HepG2 (cell line): ENCODE measurements at regions not wholly inside any gene's neighbourhood (a gene's known extent, or its start where the extent isn't known, plus 50 kb on each side); places are given as distances from the start of the nearest gene placed in this dataset.

Experiments used
- ATAC-seq: fragments of 200-7000 bp; cut with Tn5 transposase; 3 replicates; pipeline ENCODE4 v1.9.1; 2020; ENCODE audit warnings: mild to moderate bottlenecking, moderate library complexity
- BruUV-seq: library from RNA; stranded (reverse); fragments of 400-500 nt; replicated peaks from 2 replicates; lab custom pipeline; 2021; lab: Mats Ljungman, UMichigan
- CTCF ChIA-PET: fragments of 300-600 bp; formaldehyde crosslinking; extraction: SDS; loops from one replicate; lab custom pipeline; 2021; ENCODE audit warnings: low total read pairs, inconsistent platforms, low intra/inter-chr PET ratio; lab: Yijun Ruan, JAX
- POLR2A ChIA-PET: fragments of 350-600 bp; sonication (Branson Sonifier 250); formaldehyde crosslinking; loops from one replicate; lab custom pipeline; 2020; ENCODE audit warnings: antibody characterized with exemption, inconsistent platforms; lab: Yijun Ruan, JAX
- DNase-seq: peaks from one replicate; pipeline ENCODE4 v3.0.0-alpha.2; 2015; ENCODE audit warnings: low spot score
- FAIRE-seq: peaks from 3 replicates; lab custom pipeline; 2011; peaks lifted over from hg19 to GRCh38; lab: Jason Lieb, UNC
- H2AFZ ChIP-seq: one replicate; pipeline ENCODE4 v1.6.1; 2011; ENCODE audit warnings: low read length, inconsistent platforms
- H3K27ac ChIP-seq: fragments of 300-600 bp; 3 replicates; pipeline ENCODE4 v1.8.0; 2011; ENCODE audit warnings: mixed run types, mild to moderate bottlenecking, mixed read lengths, low read length, inconsistent platforms; ENCODE audit not compliant: insufficient read depth; ENCODE audit errors: extremely low read length
- H3K27me3 ChIP-seq, 2 experiments: fragments of 200-600 bp in 1 of 2; 2 replicates in 1 of 2; 3 replicates in 1 of 2; pipeline versions ENCODE4 v1.6.0 to v1.8.0; 2011; ENCODE audit warnings: low read length in 2 of 2, mild to moderate bottlenecking in 2 of 2, moderate library complexity in 2 of 2, inconsistent platforms in 1 of 2; ENCODE audit not compliant: insufficient read depth in 2 of 2, control insufficient read depth in 1 of 2
- H3K36me3 ChIP-seq, 2 experiments: fragments of 200-600 bp in 1 of 2; replicated peaks in 1 of 2; 2 replicates in 1 of 2; 3 replicates in 1 of 2; pipeline versions ENCODE4 v1.5.1 to v1.8.0; 2011; ENCODE audit warnings: low read length in 2 of 2, inconsistent platforms in 1 of 2; ENCODE audit not compliant: insufficient read depth in 2 of 2, control insufficient read depth in 1 of 2
- H3K4me1 ChIP-seq: 2 replicates; pipeline ENCODE4 v1.5.1; 2012; ENCODE audit warnings: low read length, inconsistent platforms; ENCODE audit not compliant: insufficient read depth
- H3K4me2 ChIP-seq: 2 replicates; pipeline ENCODE4 v1.6.0; 2011; ENCODE audit warnings: low read depth, low read length, inconsistent platforms
- H3K4me3 ChIP-seq, 3 experiments: fragments of 200-600 bp in 1 of 3; sonication (generic), shearing (Covaris generic) in 1 of 3; replicated peaks in 1 of 3; 2 replicates each; pipeline ENCODE4 v1.5.1; 2011 to 2016; ENCODE audit warnings: low read length in 3 of 3, inconsistent platforms in 2 of 3, low read depth in 2 of 3, mild to moderate bottlenecking in 2 of 3, control low read depth in 1 of 3, mixed read lengths in 1 of 3; ENCODE audit not compliant: insufficient read depth in 1 of 3
- H3K79me2 ChIP-seq: one replicate; pipeline ENCODE4 v1.6.1; 2011; ENCODE audit warnings: low read length, inconsistent platforms; ENCODE audit not compliant: insufficient read depth
- H3K9ac ChIP-seq: 2 replicates; pipeline ENCODE4 v1.6.0; 2011; ENCODE audit warnings: mild to moderate bottlenecking, low read depth, low read length, inconsistent platforms; ENCODE audit not compliant: insufficient read depth
- H3K9me3 ChIP-seq: 2 replicates; pipeline ENCODE4 v1.5.1; 2012; ENCODE audit warnings: mild to moderate bottlenecking, low read length
- H4K20me1 ChIP-seq: 2 replicates; pipeline ENCODE4 v1.6.0; 2011; ENCODE audit warnings: inconsistent platforms, mild to moderate bottlenecking, low read length, moderate library complexity; ENCODE audit not compliant: insufficient read depth
- CAMTA2 ChIP-seq: sonication (generic); formaldehyde crosslinking; IDR thresholded peaks from 2 replicates; pipeline ENCODE4 v1.4.0; 2020; ENCODE audit warnings: mild to moderate bottlenecking, missing genetic modification reagents, borderline replicate concordance
- HNRNPLL ChIP-seq: fragments of 200-400 bp; formaldehyde crosslinking; IDR thresholded peaks from 2 replicates; pipeline ENCODE4 v1.6.1; 2017; ENCODE audit warnings: mild to moderate bottlenecking, low read depth, low read length; ENCODE audit not compliant: poor library complexity, severe bottlenecking
- KLF11 ChIP-seq: IDR thresholded peaks from 2 replicates; pipeline ENCODE4 v1.6.1; 2016; ENCODE audit warnings: missing compliant biosample characterization
- NFE2L2 ChIP-seq: fragments of 150-350 bp; IDR thresholded peaks from 2 replicates; pipeline ENCODE4 v1.6.1; 2014; ENCODE audit warnings: low read length
- NFKB2 ChIP-seq: sonication (generic); formaldehyde crosslinking; IDR thresholded peaks from 2 replicates; pipeline ENCODE4 v1.4.0; 2020; ENCODE audit warnings: missing genetic modification reagents, borderline replicate concordance
- PRPF4 ChIP-seq: fragments of 200-400 bp; formaldehyde crosslinking; IDR thresholded peaks from 2 replicates; pipeline ENCODE4 v1.6.1; 2016; ENCODE audit warnings: low read length, low read depth; ENCODE audit not compliant: poor library complexity, severe bottlenecking
- ZNF101 ChIP-seq: sonication (generic); formaldehyde crosslinking; IDR thresholded peaks from 2 replicates; pipeline ENCODE4 v1.4.0; 2020; ENCODE audit warnings: mild to moderate bottlenecking, low read depth, missing genetic modification reagents, borderline replicate concordance
- WGBS: methylation state at CpG from one replicate; pipeline ENCODE4 v1.1.6; 2017; ENCODE audit warnings: low lambda C conversion rate; 5-methylcytosine and 5-hydroxymethylcytosine counted together
- in situ Hi-C: cut with HindIII; loops from 2 replicates; pipeline ENCODE4 v1.10.0; 2017; ENCODE audit warnings: low pct_unique_long_range_greater_than_20kb; ENCODE audit not compliant: extremely low pct_ligation_motif_present
- intact Hi-C: fragments of 100-400 bp; cut with micrococcal nuclease; formaldehyde crosslinking; loops from one replicate; pipeline ENCODE4 v1.10.0; 2022; ENCODE audit not compliant: unreplicated experiment
- TF ChIP-seq, protein P1 (sequence below): sonication (generic); formaldehyde crosslinking; IDR thresholded peaks from 2 replicates; pipeline ENCODE4 v1.5.0; 2020; ENCODE audit warnings: mild to moderate bottlenecking, missing genetic modification reagents, moderate library complexity

GRCh38 chr5:10858945-10859344, 97.9 kb upstream of the DAP start:
- BruUV-seq, result no TSS peak
- CTCF ChIA-PET, result no interaction called here

GRCh38 chr5:10858307-10858706, 97.3 kb upstream of the DAP start:
- intact Hi-C loops, result loop anchor here (5.0 kb wide), 2 partner anchors 111 to 161 kb away; no protein-coding TSS in a partner anchor
- TF ChIP-seq CAMTA2 (CRISPR knock-in tag) (no peak), NFKB2 (no peak)

More at GRCh38 chr5:10858945-10859344, 97.9 kb upstream of the DAP start:
- H3K4me2 ChIP-seq, result peak overlapping the region; percentile 83
- 72% methylated on average over 7 of the region's 9 CpGs for WGBS
- no peaks in the 10 kb centered on the region for H3K9me3 ChIP-seq
- H2AFZ ChIP-seq, result no peak overlapping the region
- H3K4me1 ChIP-seq, result peaks cover 75% of the 10 kb centered on the region
- DNase-seq, result no peak
- no peaks in the 10 kb centered on the region for H3K27me3 ChIP-seq
- intact Hi-C loops, result loop anchor here (1.0 to 5.0 kb wide), 3 partner anchors 37 to 162 kb away; no protein-coding TSS in a partner anchor
- no peaks in the 10 kb centered on the region for H4K20me1 ChIP-seq
- no peaks in the 10 kb centered on the region for H3K79me2 ChIP-seq
- peak overlapping the region in 2 of 3 experiments; percentile 7 to 59; a peak in 3 of 6 replicates for H3K4me3 ChIP-seq
- H3K9ac ChIP-seq, result peak overlapping the region; percentile 50
- H3K36me3 ChIP-seq, result no peaks in the 10 kb centered on the region
- POLR2A ChIA-PET, result interaction anchor here (1.1 kb wide), 1 partner anchor 20 kb away, joined by 3 read pairs; no protein-coding TSS in a partner anchor
- in situ Hi-C loops, result loop anchor here (5.0 kb wide), 1 partner anchor 167 kb away; no protein-coding TSS in a partner anchor
- no peak for ATAC-seq
- H3K27ac ChIP-seq, result peak overlapping the region; percentile 70
- no peak for FAIRE-seq
- TF ChIP-seq, protein P1, sequence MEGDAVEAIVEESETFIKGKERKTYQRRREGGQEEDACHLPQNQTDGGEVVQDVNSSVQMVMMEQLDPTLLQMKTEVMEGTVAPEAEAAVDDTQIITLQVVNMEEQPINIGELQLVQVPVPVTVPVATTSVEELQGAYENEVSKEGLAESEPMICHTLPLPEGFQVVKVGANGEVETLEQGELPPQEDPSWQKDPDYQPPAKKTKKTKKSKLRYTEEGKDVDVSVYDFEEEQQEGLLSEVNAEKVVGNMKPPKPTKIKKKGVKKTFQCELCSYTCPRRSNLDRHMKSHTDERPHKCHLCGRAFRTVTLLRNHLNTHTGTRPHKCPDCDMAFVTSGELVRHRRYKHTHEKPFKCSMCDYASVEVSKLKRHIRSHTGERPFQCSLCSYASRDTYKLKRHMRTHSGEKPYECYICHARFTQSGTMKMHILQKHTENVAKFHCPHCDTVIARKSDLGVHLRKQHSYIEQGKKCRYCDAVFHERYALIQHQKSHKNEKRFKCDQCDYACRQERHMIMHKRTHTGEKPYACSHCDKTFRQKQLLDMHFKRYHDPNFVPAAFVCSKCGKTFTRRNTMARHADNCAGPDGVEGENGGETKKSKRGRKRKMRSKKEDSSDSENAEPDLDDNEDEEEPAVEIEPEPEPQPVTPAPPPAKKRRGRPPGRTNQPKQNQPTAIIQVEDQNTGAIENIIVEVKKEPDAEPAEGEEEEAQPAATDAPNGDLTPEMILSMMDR (CRISPR knock-in tag), result peak; percentile 36
- TF ChIP-seq ZNF101 (CRISPR knock-in tag) (no peak), HNRNPLL (no peak), NFE2L2 (no peak), PRPF4 (peak; percentile 41), KLF11 (CRISPR knock-in tag) (no peak)

More at GRCh38 chr5:10858307-10858706, 97.3 kb upstream of the DAP start:
- Histone ChIP-seq H3K4me1 (peaks cover 75% of the 10 kb centered on the region), H3K36me3 (no peaks in the 10 kb centered on the region), H3K27ac (no peak overlapping the region), H3K9ac (no peak overlapping the region), H3K79me2 (no peaks in the 10 kb centered on the region), H3K9me3 (no peaks in the 10 kb centered on the region), H2AFZ (no peak overlapping the region), H4K20me1 (no peaks in the 10 kb centered on the region), H3K4me2 (no peak overlapping the region), H3K4me3 (no peak overlapping the region), H3K27me3 (no peaks in the 10 kb centered on the region)
- DNase-seq (no peak), FAIRE-seq (no peak), ATAC-seq (no peak)
- in situ Hi-C loops, result loop anchor here (5.0 kb wide), 1 partner anchor 166 kb away; no protein-coding TSS in a partner anchor
- CTCF ChIA-PET, result no interaction called here
- POLR2A ChIA-PET, result no interaction called here
- WGBS, result 86% methylated on average over 5 of the region's 5 CpGs
- BruUV-seq, result no TSS peak
